ENCODE measurements at regions not wholly inside any gene's neighbourhood (a gene's known extent, or its start where the extent isn't known, plus 50 kb on each side); places are given as distances from the start of the nearest gene placed in this dataset.

GRCh38 chr18:45277908-45278307, 337.4 kb upstream of the SLC14A2 start:
- Histone ChIP-seq H3K4me1 (ENCODE audit: control insufficient read depth, insufficient read depth, low read length) (no peaks in the 10 kb centered on the region), H2AFZ (ENCODE audit: control insufficient read depth, low read depth, low read length) (no peak overlapping the region), H3K4me2 (ENCODE audit: control insufficient read depth, insufficient read depth) (no peak overlapping the region), H4K20me1 (ENCODE audit: control insufficient read depth, insufficient read depth) (no peaks in the 10 kb centered on the region), H3K9ac (ENCODE audit: control insufficient read depth, insufficient read depth, low read length) (no peak overlapping the region), H3K27ac (ENCODE audit: control insufficient read depth, insufficient read depth) (no peak overlapping the region), H3K79me2 (ENCODE audit: control insufficient read depth, insufficient read depth, low read length) (no peaks in the 10 kb centered on the region), H3K4me3 (no peak overlapping the region), H3K36me3 (ENCODE audit: control insufficient read depth in 2 of 2, insufficient read depth in 2 of 2, low read length in 1 of 2) (no peaks in the 10 kb centered on the region), H3K27me3 (replicated peaks in 1 of 2; ENCODE audit: control insufficient read depth in 2 of 2, insufficient read depth in 2 of 2, low read length in 1 of 2) (peaks cover 3% of the 10 kb centered on the region in 2 experiments), H3K9me3 (replicated peaks; ENCODE audit: control insufficient read depth, insufficient read depth, low read length) (no peaks in the 10 kb centered on the region)
- no TSS peak for BruUV-seq (replicated peaks)
- ATAC-seq, result no peak
- CTCF ChIA-PET, result interaction anchor here (1.4 to 7.2 kb wide), 3 partner anchors 10 to 108 kb away, joined by 4 to 78 read pairs (median 7); no protein-coding TSS in a partner anchor
- in situ Hi-C loops (cut with MboI), result no loop called here
- no peak for DNase-seq (ENCODE audit: low read depth, low spot score)
- SMC1A ChIA-PET (ENCODE audit: uncharacterized antibody, unreplicated experiment), result interaction anchor here (1.7 kb wide), 1 partner anchor 11 kb away, joined by 3 read pairs; no protein-coding TSS in a partner anchor
- intact Hi-C loops (cut with micrococcal nuclease; ENCODE audit: unreplicated experiment), result no loop called here
- POLR2A ChIA-PET, result no interaction called here
- RAD21 ChIA-PET (ENCODE audit: unreplicated experiment), result no interaction called here
- no peak for FAIRE-seq
- WGBS (ENCODE audit: insufficient coverage, insufficient replicate concordance, low lambda C conversion rate, missing lambda C conversion rate), result 49% methylated on average over 4 of the region's 4 CpGs
- TF ChIP-seq CBX3 (IDR thresholded peaks at IDR 0.05; ENCODE audit: borderline replicate concordance, low read depth), result no peak
- no peak for TF ChIP-seq STAT3 (IDR thresholded peaks at IDR 0.05; ENCODE audit: low read depth, low read length)
- TF ChIP-seq RELA (IDR thresholded peaks at IDR 0.05; ENCODE audit: borderline replicate concordance, partially characterized antibody), result no peak
- TF ChIP-seq CTCF (IDR thresholded peaks at IDR 0.05 in 2 of 3, conservative IDR thresholded peaks at IDR 0.05 in 1 of 3; ENCODE audit: control insufficient read depth in 2 of 3, extremely low read depth in 1 of 3, insufficient read depth in 1 of 3, low read depth in 3 of 3, low read length in 3 of 3), result no peak
- TF ChIP-seq MEF2B (IDR thresholded peaks at IDR 0.05; ENCODE audit: partially characterized antibody, poor library complexity, severe bottlenecking), result no peak
- no peak for TF ChIP-seq NBN (IDR thresholded peaks at IDR 0.05)
- TF ChIP-seq IRF4 (IDR thresholded peaks at IDR 0.05; ENCODE audit: low read depth, low read length), result no peak
- TF ChIP-seq SKIL (IDR thresholded peaks at IDR 0.05; ENCODE audit: low read depth, poor library complexity, severe bottlenecking), result no peak
- TF ChIP-seq, protein P1, sequence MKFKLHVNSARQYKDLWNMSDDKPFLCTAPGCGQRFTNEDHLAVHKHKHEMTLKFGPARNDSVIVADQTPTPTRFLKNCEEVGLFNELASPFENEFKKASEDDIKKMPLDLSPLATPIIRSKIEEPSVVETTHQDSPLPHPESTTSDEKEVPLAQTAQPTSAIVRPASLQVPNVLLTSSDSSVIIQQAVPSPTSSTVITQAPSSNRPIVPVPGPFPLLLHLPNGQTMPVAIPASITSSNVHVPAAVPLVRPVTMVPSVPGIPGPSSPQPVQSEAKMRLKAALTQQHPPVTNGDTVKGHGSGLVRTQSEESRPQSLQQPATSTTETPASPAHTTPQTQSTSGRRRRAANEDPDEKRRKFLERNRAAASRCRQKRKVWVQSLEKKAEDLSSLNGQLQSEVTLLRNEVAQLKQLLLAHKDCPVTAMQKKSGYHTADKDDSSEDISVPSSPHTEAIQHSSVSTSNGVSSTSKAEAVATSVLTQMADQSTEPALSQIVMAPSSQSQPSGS (IDR thresholded peaks at IDR 0.05; ENCODE audit: low read length), result no peak
- TF ChIP-seq ZNF207 (IDR thresholded peaks at IDR 0.05; ENCODE audit: borderline replicate concordance), result no peak
- TF ChIP-seq SPI1 (IDR thresholded peaks at IDR 0.05; ENCODE audit: borderline replicate concordance, insufficient read depth, low read depth, low read length), result no peak
- no peak for TF ChIP-seq ZNF274 (IDR thresholded peaks at IDR 0.05; ENCODE audit: insufficient read depth, insufficient read length)
- TF ChIP-seq, protein P2, sequence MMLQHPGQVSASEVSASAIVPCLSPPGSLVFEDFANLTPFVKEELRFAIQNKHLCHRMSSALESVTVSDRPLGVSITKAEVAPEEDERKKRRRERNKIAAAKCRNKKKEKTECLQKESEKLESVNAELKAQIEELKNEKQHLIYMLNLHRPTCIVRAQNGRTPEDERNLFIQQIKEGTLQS (IDR thresholded peaks at IDR 0.05; ENCODE audit: borderline replicate concordance, extremely low read depth, low read depth, low read length), result no peak
- TF ChIP-seq, protein P3, sequence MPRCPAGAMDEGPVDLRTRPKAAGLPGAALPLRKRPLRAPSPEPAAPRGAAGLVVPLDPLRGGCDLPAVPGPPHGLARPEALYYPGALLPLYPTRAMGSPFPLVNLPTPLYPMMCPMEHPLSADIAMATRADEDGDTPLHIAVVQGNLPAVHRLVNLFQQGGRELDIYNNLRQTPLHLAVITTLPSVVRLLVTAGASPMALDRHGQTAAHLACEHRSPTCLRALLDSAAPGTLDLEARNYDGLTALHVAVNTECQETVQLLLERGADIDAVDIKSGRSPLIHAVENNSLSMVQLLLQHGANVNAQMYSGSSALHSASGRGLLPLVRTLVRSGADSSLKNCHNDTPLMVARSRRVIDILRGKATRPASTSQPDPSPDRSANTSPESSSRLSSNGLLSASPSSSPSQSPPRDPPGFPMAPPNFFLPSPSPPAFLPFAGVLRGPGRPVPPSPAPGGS (IDR thresholded peaks at IDR 0.05; ENCODE audit: borderline replicate concordance, insufficient read depth, low read depth, low read length, poor library complexity, severe bottlenecking), result no peak
- TF ChIP-seq SREBF2 (IDR thresholded peaks at IDR 0.05; ENCODE audit: low read length), result no peak
- TF ChIP-seq SRF (IDR thresholded peaks at IDR 0.05; ENCODE audit: low read depth in 2 of 2, low read length in 2 of 2), result no peak
- TF ChIP-seq SUPT20H (IDR thresholded peaks at IDR 0.05; ENCODE audit: borderline replicate concordance, control insufficient read depth, low read depth, low read length), result no peak
- TF ChIP-seq MYB (IDR thresholded peaks at IDR 0.05; ENCODE audit: borderline replicate concordance, low read depth, low read length), result no peak

Data from GM12878 (cell line).